ENCODE measurements at regions not wholly inside any gene's neighbourhood (a gene's known extent, or its start where the extent isn't known, plus 50 kb on each side); places are given as distances from the start of the nearest gene placed in this dataset.

DNA sequence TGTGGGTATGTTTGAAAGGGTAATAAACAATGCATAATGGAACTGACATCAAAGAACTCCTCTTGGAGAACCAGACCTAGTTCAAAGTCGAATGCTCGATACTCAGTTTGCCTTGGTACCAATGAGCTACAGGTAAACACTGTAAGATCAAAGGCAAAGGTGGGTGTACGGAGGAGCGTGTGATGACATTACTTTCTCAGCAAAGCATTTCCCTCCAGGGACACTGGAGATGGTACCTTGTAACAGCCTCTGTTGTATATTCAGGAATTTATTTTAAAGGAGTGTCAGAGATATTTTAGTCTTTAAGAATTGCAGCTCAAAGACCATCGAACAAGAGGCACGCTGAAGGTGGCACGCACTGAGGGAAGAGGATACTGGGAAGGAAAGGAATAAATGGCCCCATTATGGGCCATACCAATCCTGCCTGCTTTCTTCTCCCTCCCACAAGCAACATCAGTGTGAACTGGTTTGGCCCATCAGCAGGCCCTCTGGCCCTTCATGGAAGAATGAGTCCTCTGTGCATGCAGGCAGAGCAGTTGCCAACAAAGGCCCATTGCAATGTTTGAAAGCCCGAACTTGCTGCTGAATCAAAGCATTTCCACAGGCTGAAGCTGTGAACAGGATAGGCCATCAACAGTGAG, 410.2 kb downstream of the ACTL7B start (continued):
- TF ChIP-seq, protein P1, sequence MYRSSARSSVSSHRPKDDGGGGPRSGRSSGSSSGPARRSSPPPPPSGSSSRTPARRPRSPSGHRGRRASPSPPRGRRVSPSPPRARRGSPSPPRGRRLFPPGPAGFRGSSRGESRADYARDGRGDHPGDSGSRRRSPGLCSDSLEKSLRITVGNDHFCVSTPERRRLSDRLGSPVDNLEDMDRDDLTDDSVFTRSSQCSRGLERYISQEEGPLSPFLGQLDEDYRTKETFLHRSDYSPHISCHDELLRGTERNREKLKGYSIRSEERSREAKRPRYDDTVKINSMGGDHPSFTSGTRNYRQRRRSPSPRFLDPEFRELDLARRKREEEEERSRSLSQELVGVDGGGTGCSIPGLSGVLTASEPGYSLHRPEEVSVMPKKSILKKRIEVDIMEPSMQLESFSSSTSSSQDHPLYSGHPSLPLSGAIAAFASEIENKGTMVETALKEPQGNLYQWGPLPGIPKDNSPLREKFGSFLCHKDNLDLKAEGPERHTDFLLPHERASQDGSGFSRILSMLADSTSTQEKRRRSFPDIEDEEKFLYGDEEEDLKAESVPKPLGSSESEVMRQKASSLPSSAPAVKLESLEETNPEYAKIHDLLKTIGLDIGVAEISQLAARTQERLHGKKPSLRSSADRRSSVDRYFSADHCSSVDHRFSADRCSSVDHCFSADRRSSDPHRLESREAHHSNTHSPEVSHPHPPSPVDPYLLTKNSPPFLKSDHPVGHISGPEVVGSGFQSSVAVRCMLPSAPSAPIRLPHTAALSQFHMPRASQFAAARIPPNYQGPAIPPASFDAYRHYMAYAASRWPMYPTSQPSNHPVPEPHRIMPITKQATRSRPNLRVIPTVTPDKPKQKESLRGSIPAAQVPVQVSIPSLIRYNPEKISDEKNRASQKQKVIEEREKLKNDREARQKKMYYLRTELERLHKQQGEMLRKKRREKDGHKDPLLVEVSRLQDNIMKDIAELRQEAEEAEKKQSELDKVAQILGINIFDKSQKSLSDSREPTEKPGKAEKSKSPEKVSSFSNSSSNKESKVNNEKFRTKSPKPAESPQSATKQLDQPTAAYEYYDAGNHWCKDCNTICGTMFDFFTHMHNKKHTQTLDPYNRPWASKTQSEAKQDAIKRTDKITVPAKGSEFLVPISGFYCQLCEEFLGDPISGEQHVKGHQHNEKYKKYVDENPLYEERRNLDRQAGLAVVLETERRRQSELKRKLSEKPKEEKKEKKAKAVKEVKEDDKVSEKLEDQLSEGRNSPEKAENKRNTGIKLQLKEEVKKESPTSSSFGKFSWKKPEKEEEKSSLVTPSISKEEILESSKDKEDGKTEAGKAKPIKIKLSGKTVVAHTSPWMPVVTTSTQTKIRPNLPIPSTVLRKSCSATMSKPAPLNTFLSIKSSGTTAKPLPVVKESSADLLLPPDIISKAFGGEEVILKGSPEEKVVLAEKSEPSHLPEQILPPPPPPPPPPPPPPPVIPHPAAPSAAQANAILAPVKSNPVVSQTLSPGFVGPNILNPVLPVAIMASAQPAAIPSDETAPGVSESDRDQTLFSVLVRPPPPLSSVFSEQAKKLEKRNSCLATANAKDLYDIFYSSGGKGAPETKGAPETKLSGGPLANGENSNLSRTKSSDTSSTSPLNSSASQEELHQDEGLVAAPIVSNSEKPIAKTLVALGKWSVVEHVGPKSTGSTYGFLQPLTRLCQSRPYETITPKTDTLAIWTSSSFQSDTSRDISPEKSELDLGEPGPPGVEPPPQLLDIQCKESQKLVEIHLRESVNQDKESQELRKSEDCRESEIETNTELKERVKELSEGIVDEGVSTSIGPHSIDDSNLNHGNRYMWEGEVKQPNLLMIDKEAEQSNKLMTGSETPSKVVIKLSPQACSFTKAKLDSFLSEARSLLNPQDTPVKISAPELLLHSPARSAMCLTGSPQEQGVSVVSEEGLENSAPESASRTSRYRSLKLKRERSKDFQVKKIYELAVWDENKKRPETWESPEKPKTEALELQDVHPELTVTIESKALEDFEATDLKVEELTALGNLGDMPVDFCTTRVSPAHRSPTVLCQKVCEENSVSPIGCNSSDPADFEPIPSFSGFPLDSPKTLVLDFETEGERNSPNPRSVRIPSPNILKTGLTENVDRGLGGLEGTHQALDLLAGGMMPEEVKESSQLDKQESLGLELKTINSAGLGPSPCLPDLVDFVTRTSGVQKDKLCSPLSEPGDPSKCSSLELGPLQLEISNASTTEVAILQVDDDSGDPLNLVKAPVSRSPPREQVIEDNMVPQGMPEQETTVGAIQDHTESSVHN (CRISPR knock-in tag; IDR thresholded peaks at IDR 0.05): no peak
- TF ChIP-seq ATF7-NPFF (CRISPR knock-in tag; IDR thresholded peaks at IDR 0.05; ENCODE audit: low read depth) (no peak), ONECUT2 (CRISPR knock-in tag; IDR thresholded peaks at IDR 0.05) (no peak; the same call in 1 of the 2 replicates), ZNF547 (CRISPR knock-in tag; IDR thresholded peaks at IDR 0.05) (no peak), TMF1 (CRISPR knock-in tag; IDR thresholded peaks at IDR 0.05; ENCODE audit: low read depth) (no peak), YY1 (IDR thresholded peaks at IDR 0.05; ENCODE audit: insufficient read depth, insufficient replicate concordance, low read depth, low read length) (peak; percentile 23)
- TF ChIP-seq, protein P2, sequence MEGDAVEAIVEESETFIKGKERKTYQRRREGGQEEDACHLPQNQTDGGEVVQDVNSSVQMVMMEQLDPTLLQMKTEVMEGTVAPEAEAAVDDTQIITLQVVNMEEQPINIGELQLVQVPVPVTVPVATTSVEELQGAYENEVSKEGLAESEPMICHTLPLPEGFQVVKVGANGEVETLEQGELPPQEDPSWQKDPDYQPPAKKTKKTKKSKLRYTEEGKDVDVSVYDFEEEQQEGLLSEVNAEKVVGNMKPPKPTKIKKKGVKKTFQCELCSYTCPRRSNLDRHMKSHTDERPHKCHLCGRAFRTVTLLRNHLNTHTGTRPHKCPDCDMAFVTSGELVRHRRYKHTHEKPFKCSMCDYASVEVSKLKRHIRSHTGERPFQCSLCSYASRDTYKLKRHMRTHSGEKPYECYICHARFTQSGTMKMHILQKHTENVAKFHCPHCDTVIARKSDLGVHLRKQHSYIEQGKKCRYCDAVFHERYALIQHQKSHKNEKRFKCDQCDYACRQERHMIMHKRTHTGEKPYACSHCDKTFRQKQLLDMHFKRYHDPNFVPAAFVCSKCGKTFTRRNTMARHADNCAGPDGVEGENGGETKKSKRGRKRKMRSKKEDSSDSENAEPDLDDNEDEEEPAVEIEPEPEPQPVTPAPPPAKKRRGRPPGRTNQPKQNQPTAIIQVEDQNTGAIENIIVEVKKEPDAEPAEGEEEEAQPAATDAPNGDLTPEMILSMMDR (CRISPR knock-in tag; IDR thresholded peaks at IDR 0.05): no peak
- TF ChIP-seq, protein P3, sequence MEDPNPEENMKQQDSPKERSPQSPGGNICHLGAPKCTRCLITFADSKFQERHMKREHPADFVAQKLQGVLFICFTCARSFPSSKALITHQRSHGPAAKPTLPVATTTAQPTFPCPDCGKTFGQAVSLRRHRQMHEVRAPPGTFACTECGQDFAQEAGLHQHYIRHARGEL (CRISPR knock-in tag; IDR thresholded peaks at IDR 0.05): no peak
- TF ChIP-seq, protein P4, sequence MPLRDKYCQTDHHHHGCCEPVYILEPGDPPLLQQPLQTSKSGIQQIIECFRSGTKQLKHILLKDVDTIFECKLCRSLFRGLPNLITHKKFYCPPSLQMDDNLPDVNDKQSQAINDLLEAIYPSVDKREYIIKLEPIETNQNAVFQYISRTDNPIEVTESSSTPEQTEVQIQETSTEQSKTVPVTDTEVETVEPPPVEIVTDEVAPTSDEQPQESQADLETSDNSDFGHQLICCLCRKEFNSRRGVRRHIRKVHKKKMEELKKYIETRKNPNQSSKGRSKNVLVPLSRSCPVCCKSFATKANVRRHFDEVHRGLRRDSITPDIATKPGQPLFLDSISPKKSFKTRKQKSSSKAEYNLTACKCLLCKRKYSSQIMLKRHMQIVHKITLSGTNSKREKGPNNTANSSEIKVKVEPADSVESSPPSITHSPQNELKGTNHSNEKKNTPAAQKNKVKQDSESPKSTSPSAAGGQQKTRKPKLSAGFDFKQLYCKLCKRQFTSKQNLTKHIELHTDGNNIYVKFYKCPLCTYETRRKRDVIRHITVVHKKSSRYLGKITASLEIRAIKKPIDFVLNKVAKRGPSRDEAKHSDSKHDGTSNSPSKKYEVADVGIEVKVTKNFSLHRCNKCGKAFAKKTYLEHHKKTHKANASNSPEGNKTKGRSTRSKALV (CRISPR knock-in tag; IDR thresholded peaks at IDR 0.05): no peak
- TF ChIP-seq, protein P5, sequence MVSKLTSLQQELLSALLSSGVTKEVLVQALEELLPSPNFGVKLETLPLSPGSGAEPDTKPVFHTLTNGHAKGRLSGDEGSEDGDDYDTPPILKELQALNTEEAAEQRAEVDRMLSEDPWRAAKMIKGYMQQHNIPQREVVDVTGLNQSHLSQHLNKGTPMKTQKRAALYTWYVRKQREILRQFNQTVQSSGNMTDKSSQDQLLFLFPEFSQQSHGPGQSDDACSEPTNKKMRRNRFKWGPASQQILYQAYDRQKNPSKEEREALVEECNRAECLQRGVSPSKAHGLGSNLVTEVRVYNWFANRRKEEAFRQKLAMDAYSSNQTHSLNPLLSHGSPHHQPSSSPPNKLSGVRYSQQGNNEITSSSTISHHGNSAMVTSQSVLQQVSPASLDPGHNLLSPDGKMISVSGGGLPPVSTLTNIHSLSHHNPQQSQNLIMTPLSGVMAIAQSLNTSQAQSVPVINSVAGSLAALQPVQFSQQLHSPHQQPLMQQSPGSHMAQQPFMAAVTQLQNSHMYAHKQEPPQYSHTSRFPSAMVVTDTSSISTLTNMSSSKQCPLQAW (CRISPR knock-in tag; IDR thresholded peaks at IDR 0.05): peak; percentile 68
- TF ChIP-seq, protein P6, sequence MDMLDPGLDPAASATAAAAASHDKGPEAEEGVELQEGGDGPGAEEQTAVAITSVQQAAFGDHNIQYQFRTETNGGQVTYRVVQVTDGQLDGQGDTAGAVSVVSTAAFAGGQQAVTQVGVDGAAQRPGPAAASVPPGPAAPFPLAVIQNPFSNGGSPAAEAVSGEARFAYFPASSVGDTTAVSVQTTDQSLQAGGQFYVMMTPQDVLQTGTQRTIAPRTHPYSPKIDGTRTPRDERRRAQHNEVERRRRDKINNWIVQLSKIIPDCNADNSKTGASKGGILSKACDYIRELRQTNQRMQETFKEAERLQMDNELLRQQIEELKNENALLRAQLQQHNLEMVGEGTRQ (IDR thresholded peaks at IDR 0.05; ENCODE audit: low read depth, low read length): no peak
- TF ChIP-seq, protein P6 (CRISPR knock-in tag; IDR thresholded peaks at IDR 0.05; ENCODE audit: borderline replicate concordance): no peak

All from HepG2 (cell line).